ENCODE measurements at regions not wholly inside any gene's neighbourhood (a gene's known extent, or its start where the extent isn't known, plus 50 kb on each side); places are given as distances from the start of the nearest gene placed in this dataset.

GRCh38 chr13:105291987-105292386 lies 1243.5 kb downstream of the EFNB2 start:
- no peaks in the 10 kb centered on the region; the same call in 1 of the 2 replicates for H3K9me2 ChIP-seq (ENCODE audit: insufficient read depth)
- no peaks in the 10 kb centered on the region for H3K4me1 Mint-ChIP-seq
- no peak overlapping the region for H3K27ac Mint-ChIP-seq
- DNase-seq (ENCODE audit: low spot score) (no peak), ATAC-seq (no peak)
- no peaks in the 10 kb centered on the region for H4K20me1 ChIP-seq (replicated peaks; ENCODE audit: insufficient read depth)
- no peaks in the 10 kb centered on the region for H3K79me2 ChIP-seq (replicated peaks; ENCODE audit: insufficient read depth)
- no peaks in the 10 kb centered on the region for H3K27me3 ChIP-seq (ENCODE audit: insufficient read depth)
- H3K36me3 Mint-ChIP-seq (ENCODE audit: low read depth) = no peaks in the 10 kb centered on the region
- no peaks in the 10 kb centered on the region for H3K4me1 ChIP-seq (ENCODE audit: insufficient read depth)
- H3K4me3 Mint-ChIP-seq = no peak overlapping the region
- peaks cover 2% of the 10 kb centered on the region for H3K27me3 Mint-ChIP-seq (ENCODE audit: insufficient read depth, low read depth, poor library complexity)
- H3K27ac ChIP-seq (ENCODE audit: low read depth) = no peak overlapping the region
- no peak overlapping the region for H3K4me3 ChIP-seq
- no peaks in the 10 kb centered on the region for H3K36me3 ChIP-seq (ENCODE audit: insufficient read depth)
- TF ChIP-seq EZH2 (IDR thresholded peaks at IDR 0.05; ENCODE audit: low read depth, unreplicated experiment) = no peak
- no peak for TF ChIP-seq JUNB (IDR thresholded peaks at IDR 0.05; ENCODE audit: unreplicated experiment)
- no peak for TF ChIP-seq POLR2AphosphoS5 (IDR thresholded peaks at IDR 0.05; ENCODE audit: low read depth)
- TF ChIP-seq, protein P1, sequence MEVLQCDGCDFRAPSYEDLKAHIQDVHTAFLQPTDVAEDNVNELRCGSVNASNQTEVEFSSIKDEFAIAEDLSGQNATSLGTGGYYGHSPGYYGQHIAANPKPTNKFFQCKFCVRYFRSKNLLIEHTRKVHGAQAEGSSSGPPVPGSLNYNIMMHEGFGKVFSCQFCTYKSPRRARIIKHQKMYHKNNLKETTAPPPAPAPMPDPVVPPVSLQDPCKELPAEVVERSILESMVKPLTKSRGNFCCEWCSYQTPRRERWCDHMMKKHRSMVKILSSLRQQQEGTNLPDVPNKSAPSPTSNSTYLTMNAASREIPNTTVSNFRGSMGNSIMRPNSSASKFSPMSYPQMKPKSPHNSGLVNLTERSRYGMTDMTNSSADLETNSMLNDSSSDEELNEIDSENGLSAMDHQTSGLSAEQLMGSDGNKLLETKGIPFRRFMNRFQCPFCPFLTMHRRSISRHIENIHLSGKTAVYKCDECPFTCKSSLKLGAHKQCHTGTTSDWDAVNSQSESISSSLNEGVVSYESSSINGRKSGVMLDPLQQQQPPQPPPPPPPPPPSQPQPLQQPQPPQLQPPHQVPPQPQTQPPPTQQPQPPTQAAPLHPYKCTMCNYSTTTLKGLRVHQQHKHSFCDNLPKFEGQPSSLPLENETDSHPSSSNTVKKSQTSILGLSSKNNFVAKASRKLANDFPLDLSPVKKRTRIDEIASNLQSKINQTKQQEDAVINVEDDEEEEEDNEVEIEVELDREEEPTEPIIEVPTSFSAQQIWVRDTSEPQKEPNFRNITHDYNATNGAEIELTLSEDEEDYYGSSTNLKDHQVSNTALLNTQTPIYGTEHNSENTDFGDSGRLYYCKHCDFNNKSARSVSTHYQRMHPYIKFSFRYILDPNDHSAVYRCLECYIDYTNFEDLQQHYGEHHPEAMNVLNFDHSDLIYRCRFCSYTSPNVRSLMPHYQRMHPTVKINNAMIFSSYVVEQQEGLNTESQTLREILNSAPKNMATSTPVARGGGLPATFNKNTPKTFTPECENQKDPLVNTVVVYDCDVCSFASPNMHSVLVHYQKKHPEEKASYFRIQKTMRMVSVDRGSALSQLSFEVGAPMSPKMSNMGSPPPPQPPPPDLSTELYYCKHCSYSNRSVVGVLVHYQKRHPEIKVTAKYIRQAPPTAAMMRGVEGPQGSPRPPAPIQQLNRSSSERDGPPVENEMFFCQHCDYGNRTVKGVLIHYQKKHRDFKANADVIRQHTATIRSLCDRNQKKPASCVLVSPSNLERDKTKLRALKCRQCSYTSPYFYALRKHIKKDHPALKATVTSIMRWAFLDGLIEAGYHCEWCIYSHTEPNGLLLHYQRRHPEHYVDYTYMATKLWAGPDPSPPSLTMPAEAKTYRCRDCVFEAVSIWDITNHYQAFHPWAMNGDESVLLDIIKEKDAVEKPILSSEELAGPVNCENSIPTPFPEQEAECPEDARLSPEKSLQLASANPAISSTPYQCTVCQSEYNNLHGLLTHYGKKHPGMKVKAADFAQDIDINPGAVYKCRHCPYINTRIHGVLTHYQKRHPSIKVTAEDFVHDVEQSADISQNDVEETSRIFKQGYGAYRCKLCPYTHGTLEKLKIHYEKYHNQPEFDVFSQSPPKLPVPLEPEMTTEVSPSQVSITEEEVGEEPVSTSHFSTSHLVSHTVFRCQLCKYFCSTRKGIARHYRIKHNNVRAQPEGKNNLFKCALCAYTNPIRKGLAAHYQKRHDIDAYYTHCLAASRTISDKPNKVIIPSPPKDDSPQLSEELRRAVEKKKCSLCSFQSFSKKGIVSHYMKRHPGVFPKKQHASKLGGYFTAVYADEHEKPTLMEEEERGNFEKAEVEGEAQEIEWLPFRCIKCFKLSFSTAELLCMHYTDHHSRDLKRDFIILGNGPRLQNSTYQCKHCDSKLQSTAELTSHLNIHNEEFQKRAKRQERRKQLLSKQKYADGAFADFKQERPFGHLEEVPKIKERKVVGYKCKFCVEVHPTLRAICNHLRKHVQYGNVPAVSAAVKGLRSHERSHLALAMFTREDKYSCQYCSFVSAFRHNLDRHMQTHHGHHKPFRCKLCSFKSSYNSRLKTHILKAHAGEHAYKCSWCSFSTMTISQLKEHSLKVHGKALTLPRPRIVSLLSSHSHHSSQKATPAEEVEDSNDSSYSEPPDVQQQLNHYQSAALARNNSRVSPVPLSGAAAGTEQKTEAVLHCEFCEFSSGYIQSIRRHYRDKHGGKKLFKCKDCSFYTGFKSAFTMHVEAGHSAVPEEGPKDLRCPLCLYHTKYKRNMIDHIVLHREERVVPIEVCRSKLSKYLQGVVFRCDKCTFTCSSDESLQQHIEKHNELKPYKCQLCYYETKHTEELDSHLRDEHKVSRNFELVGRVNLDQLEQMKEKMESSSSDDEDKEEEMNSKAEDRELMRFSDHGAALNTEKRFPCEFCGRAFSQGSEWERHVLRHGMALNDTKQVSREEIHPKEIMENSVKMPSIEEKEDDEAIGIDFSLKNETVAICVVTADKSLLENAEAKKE (CRISPR knock-in tag; IDR thresholded peaks at IDR 0.05) = no peak
- TF ChIP-seq NANOG (IDR thresholded peaks at IDR 0.05; ENCODE audit: borderline replicate concordance) = no peak
- H3F3A ChIP-seq (replicated peaks; ENCODE audit: low read depth) = no peaks in the 10 kb centered on the region
- H3K9me3 Mint-ChIP-seq = peaks cover 6% of the 10 kb centered on the region; the same call in 2 of the 3 replicates
- no peak overlapping the region for H2AFZ ChIP-seq
- H3K4me2 ChIP-seq = no peak overlapping the region

DNA sequence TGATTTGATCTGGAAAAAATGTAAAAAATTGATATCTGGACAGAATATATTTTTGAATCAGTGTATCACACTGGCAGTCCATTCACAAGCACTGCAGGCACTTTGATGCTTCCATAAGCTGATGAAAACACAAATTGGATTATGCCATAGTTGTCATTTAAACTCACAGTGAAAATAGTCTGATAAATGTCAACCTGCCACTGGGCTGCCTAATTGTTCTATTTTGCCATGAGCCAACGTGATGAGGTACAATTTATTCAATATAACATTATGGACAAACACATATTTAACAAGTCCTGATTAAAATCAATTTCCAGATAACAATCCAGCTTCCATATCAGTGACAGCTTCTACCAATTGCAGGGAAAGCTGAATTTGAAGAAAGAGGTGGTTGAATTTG lies 1244.9 kb downstream of the EFNB2 start:
- H3K36me3 Mint-ChIP-seq (ENCODE audit: low read depth) = no peaks in the 10 kb centered on the region
- no peak overlapping the region for H3K4me3 Mint-ChIP-seq
- H3K4me1 Mint-ChIP-seq = no peaks in the 10 kb centered on the region
- TF ChIP-seq, protein P2, sequence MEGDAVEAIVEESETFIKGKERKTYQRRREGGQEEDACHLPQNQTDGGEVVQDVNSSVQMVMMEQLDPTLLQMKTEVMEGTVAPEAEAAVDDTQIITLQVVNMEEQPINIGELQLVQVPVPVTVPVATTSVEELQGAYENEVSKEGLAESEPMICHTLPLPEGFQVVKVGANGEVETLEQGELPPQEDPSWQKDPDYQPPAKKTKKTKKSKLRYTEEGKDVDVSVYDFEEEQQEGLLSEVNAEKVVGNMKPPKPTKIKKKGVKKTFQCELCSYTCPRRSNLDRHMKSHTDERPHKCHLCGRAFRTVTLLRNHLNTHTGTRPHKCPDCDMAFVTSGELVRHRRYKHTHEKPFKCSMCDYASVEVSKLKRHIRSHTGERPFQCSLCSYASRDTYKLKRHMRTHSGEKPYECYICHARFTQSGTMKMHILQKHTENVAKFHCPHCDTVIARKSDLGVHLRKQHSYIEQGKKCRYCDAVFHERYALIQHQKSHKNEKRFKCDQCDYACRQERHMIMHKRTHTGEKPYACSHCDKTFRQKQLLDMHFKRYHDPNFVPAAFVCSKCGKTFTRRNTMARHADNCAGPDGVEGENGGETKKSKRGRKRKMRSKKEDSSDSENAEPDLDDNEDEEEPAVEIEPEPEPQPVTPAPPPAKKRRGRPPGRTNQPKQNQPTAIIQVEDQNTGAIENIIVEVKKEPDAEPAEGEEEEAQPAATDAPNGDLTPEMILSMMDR (conservative IDR thresholded peaks at IDR 0.05; ENCODE audit: low read depth in 2 of 2) = no peak
- no peak for TF ChIP-seq ZNF331 (CRISPR knock-in tag; IDR thresholded peaks at IDR 0.05; ENCODE audit: low read depth)
- TF ChIP-seq POLR2AphosphoS5 (IDR thresholded peaks at IDR 0.05; ENCODE audit: low read depth) = no peak
- TF ChIP-seq, protein P3, sequence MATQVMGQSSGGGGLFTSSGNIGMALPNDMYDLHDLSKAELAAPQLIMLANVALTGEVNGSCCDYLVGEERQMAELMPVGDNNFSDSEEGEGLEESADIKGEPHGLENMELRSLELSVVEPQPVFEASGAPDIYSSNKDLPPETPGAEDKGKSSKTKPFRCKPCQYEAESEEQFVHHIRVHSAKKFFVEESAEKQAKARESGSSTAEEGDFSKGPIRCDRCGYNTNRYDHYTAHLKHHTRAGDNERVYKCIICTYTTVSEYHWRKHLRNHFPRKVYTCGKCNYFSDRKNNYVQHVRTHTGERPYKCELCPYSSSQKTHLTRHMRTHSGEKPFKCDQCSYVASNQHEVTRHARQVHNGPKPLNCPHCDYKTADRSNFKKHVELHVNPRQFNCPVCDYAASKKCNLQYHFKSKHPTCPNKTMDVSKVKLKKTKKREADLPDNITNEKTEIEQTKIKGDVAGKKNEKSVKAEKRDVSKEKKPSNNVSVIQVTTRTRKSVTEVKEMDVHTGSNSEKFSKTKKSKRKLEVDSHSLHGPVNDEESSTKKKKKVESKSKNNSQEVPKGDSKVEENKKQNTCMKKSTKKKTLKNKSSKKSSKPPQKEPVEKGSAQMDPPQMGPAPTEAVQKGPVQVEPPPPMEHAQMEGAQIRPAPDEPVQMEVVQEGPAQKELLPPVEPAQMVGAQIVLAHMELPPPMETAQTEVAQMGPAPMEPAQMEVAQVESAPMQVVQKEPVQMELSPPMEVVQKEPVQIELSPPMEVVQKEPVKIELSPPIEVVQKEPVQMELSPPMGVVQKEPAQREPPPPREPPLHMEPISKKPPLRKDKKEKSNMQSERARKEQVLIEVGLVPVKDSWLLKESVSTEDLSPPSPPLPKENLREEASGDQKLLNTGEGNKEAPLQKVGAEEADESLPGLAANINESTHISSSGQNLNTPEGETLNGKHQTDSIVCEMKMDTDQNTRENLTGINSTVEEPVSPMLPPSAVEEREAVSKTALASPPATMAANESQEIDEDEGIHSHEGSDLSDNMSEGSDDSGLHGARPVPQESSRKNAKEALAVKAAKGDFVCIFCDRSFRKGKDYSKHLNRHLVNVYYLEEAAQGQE (IDR thresholded peaks at IDR 0.05; ENCODE audit: unreplicated experiment) = no peak
- no peak for TF ChIP-seq EZH2 (IDR thresholded peaks at IDR 0.05; ENCODE audit: low read depth, unreplicated experiment)
- TF ChIP-seq ZNF114 (CRISPR knock-in tag; IDR thresholded peaks at IDR 0.05) = no peak
- TF ChIP-seq NANOG (IDR thresholded peaks at IDR 0.05; ENCODE audit: borderline replicate concordance) = no peak
- TF ChIP-seq JUNB (IDR thresholded peaks at IDR 0.05; ENCODE audit: unreplicated experiment) = no peak
- TF ChIP-seq STAT1 (IDR thresholded peaks at IDR 0.05; ENCODE audit: unreplicated experiment) = no peak

More for the DNA sequence above, 1244.9 kb downstream of the EFNB2 start:
- no peak for ATAC-seq
- H2AFZ ChIP-seq = no peak overlapping the region
- no peaks in the 10 kb centered on the region for H3K4me1 ChIP-seq (ENCODE audit: insufficient read depth)
- no peaks in the 10 kb centered on the region for H3K36me3 ChIP-seq (ENCODE audit: insufficient read depth)
- no peak overlapping the region for H3K4me2 ChIP-seq
- H3K4me3 ChIP-seq = no peak overlapping the region
- no peak overlapping the region for H3K27ac ChIP-seq (ENCODE audit: low read depth)
- H3K9me2 ChIP-seq (ENCODE audit: insufficient read depth) = no peaks in the 10 kb centered on the region; the same call in 1 of the 2 replicates
- H3K27me3 ChIP-seq (ENCODE audit: insufficient read depth) = no peaks in the 10 kb centered on the region
- Mint-ChIP-seq H3K27ac (no peak overlapping the region), H3K9me3 (peaks cover 6% of the 10 kb centered on the region; the same call in 2 of the 3 replicates), H3K27me3 (ENCODE audit: insufficient read depth, low read depth, poor library complexity) (peaks cover 2% of the 10 kb centered on the region)
- H3K79me2 ChIP-seq (replicated peaks; ENCODE audit: insufficient read depth) = no peaks in the 10 kb centered on the region
- no peaks in the 10 kb centered on the region for H4K20me1 ChIP-seq (replicated peaks; ENCODE audit: insufficient read depth)
- no peaks in the 10 kb centered on the region for H3F3A ChIP-seq (replicated peaks; ENCODE audit: low read depth)
- no peak for DNase-seq (ENCODE audit: low spot score)

All from GM23338 (cell line).